Stomach (tissue), 4 donors: ENCODE measurements at regions not wholly inside any gene's neighbourhood (a gene's known extent, or its start where the extent isn't known, plus 50 kb on each side); places are given as distances from the start of the nearest gene placed in this dataset.

Source experiments
- EP300 ChIP-seq: sonication (generic); formaldehyde crosslinking; IDR thresholded peaks from one replicate; pipeline ENCODE4 v1.6.1; 2017; ENCODE audit warnings: antibody characterized with exemption
- POLR2A ChIP-seq, 4 donors: fragments of 450-650 bp; IDR thresholded peaks; one replicate each; pipeline ENCODE4 v1.6.1; 2016; ENCODE audit warnings: antibody characterized with exemption in 4 of 4, control low read depth in 2 of 4, mild to moderate bottlenecking in 1 of 4, moderate library complexity in 1 of 4
- POLR2AphosphoS5 ChIP-seq, 3 donors: sonication (generic); formaldehyde crosslinking; IDR thresholded peaks; one replicate each; pipeline ENCODE4 v1.6.1; 2016; ENCODE audit warnings: antibody characterized with exemption in 3 of 3
- TF ChIP-seq, protein P1 (sequence below), 7 experiments: fragments of 450-650 bp in 4 of 7; fragments of 200-600 bp in 3 of 7; sonication (generic) in 3 of 7; IDR thresholded peaks; one replicate each; pipeline ENCODE4 v1.5.1; 2016 to 2019; ENCODE audit warnings: antibody characterized with exemption in 7 of 7, control low read depth in 2 of 7, mild to moderate bottlenecking in 1 of 7

DNA sequence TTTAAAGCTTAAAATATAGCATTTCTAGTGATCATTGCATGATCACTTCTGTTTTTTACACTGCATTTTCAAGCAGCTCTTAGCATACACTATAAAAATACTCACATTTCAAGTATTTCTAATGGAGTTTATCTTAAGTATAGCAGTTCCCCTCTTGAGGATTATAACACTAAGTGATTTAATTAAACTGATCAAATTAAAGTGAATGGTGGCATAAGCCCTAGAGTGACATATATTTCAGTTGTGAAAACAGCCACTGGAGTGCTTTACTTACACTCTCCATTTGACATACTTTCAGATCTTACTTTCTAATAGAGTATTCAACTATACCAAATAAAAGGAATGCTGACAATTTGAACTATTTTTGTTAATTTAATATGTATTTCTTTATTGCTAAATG is 623.3 kb upstream of the TMPRSS15 start:
- TF ChIP-seq EP300 (no peak), POLR2AphosphoS5 (IDR thresholded peaks at IDR 0.05) (no peak), POLR2A (IDR thresholded peaks at IDR 0.05) (no peak)
- TF ChIP-seq, protein P1, sequence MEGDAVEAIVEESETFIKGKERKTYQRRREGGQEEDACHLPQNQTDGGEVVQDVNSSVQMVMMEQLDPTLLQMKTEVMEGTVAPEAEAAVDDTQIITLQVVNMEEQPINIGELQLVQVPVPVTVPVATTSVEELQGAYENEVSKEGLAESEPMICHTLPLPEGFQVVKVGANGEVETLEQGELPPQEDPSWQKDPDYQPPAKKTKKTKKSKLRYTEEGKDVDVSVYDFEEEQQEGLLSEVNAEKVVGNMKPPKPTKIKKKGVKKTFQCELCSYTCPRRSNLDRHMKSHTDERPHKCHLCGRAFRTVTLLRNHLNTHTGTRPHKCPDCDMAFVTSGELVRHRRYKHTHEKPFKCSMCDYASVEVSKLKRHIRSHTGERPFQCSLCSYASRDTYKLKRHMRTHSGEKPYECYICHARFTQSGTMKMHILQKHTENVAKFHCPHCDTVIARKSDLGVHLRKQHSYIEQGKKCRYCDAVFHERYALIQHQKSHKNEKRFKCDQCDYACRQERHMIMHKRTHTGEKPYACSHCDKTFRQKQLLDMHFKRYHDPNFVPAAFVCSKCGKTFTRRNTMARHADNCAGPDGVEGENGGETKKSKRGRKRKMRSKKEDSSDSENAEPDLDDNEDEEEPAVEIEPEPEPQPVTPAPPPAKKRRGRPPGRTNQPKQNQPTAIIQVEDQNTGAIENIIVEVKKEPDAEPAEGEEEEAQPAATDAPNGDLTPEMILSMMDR (IDR thresholded peaks at IDR 0.05), result no peak
